Body of pancreas (tissue), 4 donors: ENCODE measurements at regions not wholly inside any gene's neighbourhood (a gene's known extent, or its start where the extent isn't known, plus 50 kb on each side); places are given as distances from the start of the nearest gene placed in this dataset.

Experiments
- CTCF ChIP-seq, 7 experiments: fragments of 450-650 bp in 4 of 7; fragments of 200-600 bp in 3 of 7; sonication (generic) in 3 of 7; IDR thresholded peaks; one replicate each; pipeline ENCODE4 v1.5.1; 2016 to 2019; ENCODE audit warnings: antibody characterized with exemption in 7 of 7
- POLR2A ChIP-seq, 3 donors: fragments of 450-650 bp; IDR thresholded peaks; one replicate each; pipeline ENCODE4 v1.6.1; 2016; ENCODE audit warnings: antibody characterized with exemption in 3 of 3, mild to moderate bottlenecking in 2 of 3

DNA sequence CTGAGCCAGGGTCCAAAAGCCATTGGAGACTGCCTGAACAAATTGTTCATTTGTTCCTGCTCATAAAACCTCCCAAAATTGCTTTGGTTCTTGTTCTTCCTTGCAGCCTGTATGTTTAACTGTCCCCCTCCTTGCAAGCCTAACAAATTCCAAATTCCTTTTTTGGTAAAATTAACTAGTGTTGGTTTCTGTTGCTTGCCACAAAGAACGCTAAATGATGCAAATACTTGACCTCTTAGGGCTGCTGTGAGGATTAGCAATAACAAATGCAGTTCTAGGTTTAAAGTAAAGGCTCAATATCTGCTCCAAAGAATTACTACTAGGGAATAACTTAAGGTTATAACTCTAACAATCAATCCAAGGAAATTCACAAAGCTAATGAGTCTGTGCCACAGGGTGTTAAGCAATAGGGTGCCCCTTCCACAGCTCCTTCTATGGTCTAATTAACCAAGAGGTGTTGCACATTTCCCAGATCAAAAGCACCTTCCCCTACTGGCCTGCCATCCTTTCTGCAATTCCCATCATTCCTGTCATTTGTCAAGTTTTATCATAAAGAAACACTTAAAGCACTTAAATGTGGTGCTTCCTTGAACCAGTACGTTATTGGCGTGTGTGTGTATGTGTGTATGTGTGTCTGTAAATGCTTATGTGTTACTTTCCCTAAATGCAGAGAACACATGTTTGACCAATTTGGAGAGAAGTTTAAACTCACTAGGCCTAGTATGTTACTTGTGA, 110.2 kb downstream of the RAP2A start:
- TF ChIP-seq CTCF (IDR thresholded peaks at IDR 0.05) = no peak
- no peak for TF ChIP-seq POLR2A (IDR thresholded peaks at IDR 0.05)
